ENCODE measurements at regions not wholly inside any gene's neighbourhood (a gene's known extent, or its start where the extent isn't known, plus 50 kb on each side); places are given as distances from the start of the nearest gene placed in this dataset.

DNA sequence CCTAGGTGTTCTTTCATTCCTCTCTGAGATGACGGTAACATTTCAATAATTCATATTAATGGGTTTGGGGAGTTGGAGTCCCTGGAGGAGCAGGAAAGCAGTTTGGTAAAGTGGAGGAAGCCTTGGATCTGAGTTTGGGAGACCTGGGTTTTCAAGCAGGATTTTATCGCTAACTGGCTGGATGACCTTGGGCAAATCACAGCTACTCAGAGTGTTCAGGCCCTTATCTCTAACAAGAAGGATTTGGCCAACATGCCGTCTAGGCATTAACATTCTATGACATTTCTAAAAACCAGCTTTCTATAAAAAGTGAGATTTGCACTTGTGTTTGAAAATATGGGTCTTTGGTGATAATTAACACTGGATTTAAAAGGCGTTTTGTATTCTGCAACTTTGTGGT is 59.7 kb upstream of the MEX3C start:
- TF ChIP-seq, protein P1, sequence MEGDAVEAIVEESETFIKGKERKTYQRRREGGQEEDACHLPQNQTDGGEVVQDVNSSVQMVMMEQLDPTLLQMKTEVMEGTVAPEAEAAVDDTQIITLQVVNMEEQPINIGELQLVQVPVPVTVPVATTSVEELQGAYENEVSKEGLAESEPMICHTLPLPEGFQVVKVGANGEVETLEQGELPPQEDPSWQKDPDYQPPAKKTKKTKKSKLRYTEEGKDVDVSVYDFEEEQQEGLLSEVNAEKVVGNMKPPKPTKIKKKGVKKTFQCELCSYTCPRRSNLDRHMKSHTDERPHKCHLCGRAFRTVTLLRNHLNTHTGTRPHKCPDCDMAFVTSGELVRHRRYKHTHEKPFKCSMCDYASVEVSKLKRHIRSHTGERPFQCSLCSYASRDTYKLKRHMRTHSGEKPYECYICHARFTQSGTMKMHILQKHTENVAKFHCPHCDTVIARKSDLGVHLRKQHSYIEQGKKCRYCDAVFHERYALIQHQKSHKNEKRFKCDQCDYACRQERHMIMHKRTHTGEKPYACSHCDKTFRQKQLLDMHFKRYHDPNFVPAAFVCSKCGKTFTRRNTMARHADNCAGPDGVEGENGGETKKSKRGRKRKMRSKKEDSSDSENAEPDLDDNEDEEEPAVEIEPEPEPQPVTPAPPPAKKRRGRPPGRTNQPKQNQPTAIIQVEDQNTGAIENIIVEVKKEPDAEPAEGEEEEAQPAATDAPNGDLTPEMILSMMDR (IDR thresholded peaks at IDR 0.05): no peak
- TF ChIP-seq POLR2A (IDR thresholded peaks at IDR 0.05): no peak

Measured in heart left ventricle (tissue), 13 donors.